HG03378 (cell line): ENCODE measurements at regions not wholly inside any gene's neighbourhood (a gene's known extent, or its start where the extent isn't known, plus 50 kb on each side); places are given as distances from the start of the nearest gene placed in this dataset.
"Not testable (repeated sequence)": the region's sequence is repeated elsewhere in the genome, so short reads cannot be mapped to it uniquely, and the experiment has no call there.

ENCODE experiments used
- ATAC-seq: cut with Tn5 transposase; IDR thresholded peaks from one replicate; pipeline ENCODE4 v1.9.1; 2021; ENCODE audit warnings: mild to moderate bottlenecking, moderate library complexity; ENCODE audit not compliant: unreplicated experiment

DNA sequence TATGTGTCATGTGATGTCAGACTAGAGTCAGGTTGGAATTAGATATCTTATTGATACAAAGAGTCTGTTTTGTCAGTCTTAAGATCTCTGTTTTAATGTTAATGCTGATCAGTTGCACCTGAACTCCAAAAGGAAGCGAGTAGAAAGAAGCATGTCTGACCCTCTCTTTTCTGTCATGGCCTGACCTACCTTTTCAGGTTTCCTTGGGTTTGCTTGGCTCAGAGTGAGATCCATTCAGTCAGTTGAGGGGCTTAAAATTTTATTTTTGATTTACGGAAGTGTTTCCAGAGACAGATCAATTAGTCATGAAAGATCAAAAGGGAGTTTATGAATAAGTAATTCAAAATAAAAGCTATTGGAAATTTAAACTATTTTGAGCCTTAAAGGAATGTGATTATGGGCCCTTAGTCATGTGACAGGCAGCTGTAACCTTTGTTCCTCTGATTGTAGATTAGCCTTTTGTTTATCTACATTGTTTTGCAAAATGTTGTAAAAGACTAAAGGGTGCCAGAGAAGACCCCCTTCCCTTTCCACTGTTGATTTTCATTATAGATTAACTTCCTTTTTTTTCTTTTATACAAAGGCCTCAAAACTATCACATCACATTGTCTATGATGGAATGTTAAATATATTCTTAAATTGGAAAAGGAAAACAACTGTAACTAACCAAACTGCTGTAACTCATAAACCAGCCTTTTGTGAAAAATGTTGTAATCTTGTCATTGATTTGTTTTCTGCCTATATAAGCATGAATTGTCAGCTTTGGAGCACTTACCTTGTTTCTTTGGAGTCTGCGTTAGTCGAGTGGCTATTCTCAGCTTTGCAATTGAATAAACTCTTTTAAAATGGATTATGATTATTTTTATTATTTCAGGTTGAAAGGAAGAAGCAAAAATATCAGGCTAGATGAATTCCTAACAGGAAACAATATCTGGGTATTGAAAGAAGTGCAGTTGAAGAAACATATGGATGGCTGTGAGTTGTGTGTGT, 195.5 kb upstream of the MBL2 start:
- ATAC-seq = no peak

GRCh38 chr10:52966904-52967303, 194.3 kb upstream of the MBL2 start:
- ATAC-seq = no peak

DNA sequence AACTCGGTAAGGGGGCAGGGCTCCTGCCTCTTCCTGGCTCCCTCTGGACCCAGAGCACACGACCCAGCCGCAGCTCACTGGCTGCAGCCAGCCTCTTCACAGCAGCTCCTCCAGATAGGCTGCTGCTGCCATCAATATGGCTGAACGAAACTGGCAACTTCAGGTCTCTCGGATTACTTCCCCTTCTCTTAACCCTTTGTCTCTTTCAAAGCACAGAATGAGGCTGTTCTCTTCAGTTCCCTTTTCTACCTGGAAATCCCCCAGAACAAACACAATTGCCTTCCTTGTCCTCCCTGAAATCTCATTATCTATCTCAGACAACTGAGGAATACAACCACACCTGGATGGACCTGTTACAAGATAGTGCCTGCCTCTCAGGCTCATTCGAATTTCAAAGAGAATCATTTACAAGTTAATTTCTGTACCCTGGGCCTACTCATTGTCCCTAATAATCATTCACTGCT, 193.4 kb upstream of the MBL2 start:
- peak; percentile 99 for ATAC-seq

DNA sequence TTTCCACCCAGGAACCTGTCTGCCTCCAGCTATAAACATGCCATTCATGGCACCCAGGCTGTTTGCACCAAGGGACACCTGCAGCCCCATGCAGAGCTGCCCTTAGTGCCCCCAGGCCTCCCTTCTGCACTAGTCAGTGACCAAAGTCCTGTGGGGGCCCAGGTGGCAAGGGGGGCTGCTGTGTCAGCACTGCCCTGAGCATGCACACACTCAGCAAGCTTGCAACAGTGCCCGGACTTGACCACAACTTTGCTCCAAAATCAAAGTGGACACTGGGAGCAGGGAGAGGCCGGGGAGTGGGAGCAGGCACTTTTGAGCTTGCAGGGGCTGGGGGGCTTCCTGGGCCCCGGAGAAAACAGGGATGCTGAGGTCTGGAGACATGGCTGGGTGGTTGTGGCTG, 192.9 kb upstream of the MBL2 start:
- ATAC-seq = no peak

GRCh38 chr10:52961323-52961722, 188.7 kb upstream of the MBL2 start:
- ATAC-seq = no peak

- ATAC-seq = no peak
These were observed 187.2 kb upstream of the MBL2 start for GRCh38 chr10:52959810-52960209.

DNA sequence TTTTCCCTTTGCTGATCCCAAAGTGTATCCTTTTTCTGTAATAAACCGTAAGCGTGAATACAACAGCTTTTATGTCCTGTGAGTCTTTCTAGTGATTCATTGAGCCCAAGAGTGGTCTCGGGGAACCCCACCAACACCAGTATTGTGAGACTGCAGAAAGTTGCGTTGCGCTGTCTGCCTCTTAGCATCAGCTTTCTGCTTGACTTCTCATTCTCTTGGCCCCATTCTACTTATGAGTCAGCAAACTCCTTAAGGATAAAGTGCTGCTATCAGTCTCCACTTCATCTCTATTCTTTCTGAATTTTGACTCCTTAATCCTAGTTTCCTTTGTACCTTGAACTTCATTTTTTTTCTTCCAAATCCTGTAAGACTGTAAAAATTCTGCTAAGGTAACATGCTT, 184.3 kb upstream of the MBL2 start:
- ATAC-seq = no peak

DNA sequence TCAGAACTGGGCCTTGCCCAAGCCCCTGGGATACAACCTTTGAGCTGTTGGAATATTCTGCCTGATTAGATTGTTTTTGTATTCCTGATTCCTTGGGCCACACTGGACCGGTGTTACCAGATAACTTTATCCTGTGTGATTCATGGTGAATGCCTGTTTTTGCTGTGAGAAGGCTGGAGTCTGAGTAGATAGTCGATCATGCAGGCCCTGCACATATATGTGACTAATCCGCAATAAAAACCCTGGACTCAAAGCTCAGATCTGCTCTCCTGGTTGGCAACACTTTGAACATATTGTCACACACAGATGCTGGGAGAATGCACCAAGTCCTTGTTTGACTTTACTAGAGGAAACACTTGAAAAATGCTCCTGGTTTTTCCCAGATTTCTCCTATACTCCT, 183.9 kb upstream of the MBL2 start:
- no peak for ATAC-seq

DNA sequence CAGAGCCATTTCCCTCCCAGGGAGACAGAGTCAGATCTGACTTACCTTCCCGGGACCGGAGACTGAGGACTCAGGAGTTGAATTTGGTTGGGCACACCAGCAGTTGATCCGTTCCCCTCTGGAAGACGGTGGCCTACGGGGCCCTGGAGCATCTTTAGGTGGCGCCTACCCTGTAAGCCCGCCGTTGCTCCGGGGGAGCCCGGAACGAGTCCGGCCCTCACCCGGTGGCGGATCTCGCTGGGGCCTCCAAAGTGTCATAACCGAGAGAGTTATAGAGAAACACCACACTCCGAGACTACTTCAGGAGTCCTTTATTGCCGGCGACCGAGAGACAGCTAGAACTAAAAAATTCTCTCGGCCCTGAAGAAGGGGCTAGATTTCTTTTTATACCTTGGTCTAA, 182.8 kb upstream of the MBL2 start:
- ATAC-seq = no peak

GRCh38 chr10:52954407-52954806, 181.8 kb upstream of the MBL2 start:
- no peak for ATAC-seq

- no peak for ATAC-seq
These were observed 179.9 kb upstream of the MBL2 start for GRCh38 chr10:52952391-52953055.

GRCh38 chr10:52951824-52952223, 179.2 kb upstream of the MBL2 start:
- peak; percentile 93 for ATAC-seq

DNA sequence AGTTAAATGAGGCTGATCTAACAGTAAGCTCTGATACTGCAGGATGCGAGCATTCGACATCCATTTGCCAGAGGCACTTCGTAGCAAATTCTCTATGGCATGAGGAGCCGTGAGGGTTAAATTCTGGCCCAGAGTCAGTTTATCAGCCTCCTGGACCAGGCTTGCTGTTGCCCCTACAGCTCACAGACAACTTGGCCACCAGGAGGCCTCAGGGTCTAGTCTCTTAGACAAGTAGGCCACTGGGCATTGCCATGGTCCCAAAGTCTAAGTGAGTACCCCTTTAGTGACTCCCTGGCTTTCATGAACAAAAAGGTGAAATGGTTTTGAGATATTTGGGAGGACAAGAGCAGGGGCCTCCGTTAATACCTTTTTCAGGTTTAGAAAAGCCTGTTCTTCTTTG, 178.0 kb upstream of the MBL2 start:
- no peak for ATAC-seq

DNA sequence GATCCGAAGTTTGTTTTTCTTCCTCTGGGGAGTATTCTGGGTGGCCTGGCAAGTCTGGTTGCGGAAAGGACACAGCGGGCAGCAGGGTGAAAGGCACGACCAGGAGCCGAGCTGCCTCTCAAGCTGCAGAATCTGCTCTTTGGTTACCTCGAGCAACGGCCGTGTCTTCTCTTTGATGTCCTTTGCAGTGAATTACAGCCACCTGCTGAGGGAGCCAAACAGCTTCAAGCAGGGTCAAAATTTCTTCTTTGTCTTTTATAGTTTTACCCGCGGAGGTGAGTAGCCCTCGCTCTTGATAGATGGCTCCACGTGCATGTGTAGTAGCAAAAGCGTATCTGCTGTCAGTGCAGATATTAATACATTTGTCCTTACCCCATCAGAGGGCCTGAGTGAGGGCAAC, 177.3 kb upstream of the MBL2 start:
- no peak for ATAC-seq

GRCh38 chr10:52946486-52946885, 173.9 kb upstream of the MBL2 start:
- no peak for ATAC-seq

- ATAC-seq = not testable (repeated sequence)
These were observed 172.9 kb upstream of the MBL2 start for GRCh38 chr10:52945521-52945920.

DNA sequence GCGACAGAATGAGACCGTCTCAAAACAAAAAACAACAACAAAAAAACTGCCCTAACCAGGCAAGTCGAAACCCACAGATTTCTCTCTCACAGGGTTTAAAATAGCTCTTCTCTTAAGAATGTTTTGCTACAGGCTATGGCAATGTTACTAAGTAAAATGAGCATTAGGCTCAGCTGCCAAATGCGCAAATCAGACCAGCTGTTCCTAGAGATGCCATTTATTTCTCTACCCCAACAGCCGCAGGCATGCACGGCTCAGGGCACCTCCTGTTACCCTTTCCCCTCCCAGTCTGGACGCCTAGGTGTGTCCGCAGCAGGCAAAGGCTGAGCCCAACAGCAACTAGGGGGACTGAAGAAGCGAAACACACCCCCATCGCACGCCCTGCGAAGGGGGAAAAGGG, 168.3 kb upstream of the MBL2 start:
- no peak for ATAC-seq

DNA sequence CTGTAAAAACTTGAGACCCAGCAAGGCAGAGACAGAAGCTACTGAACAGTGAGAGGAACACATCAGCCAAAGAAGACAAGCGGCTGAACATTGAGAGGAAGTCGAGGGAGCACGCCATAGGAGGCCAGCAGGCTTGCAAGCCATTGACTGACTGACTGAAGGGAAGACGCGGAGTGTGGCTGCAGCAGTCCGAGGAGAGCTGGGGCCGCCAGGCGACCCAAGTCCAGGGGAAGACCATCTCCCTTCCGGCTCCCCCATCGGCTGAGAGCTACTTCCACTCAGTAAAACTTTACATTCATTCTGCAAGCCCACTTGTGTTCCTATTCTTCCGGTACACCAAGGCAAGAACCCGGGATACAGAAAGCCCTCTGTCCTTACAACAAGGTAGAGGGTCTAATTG, 167.3 kb upstream of the MBL2 start:
- no peak for ATAC-seq

GRCh38 chr10:52933748-52934147, 161.2 kb upstream of the MBL2 start:
- no peak for ATAC-seq

- no peak for ATAC-seq
These were observed 155.1 kb upstream of the MBL2 start for GRCh38 chr10:52927678-52928077.

GRCh38 chr10:52923520-52923919, 150.9 kb upstream of the MBL2 start:
- no peak for ATAC-seq

DNA sequence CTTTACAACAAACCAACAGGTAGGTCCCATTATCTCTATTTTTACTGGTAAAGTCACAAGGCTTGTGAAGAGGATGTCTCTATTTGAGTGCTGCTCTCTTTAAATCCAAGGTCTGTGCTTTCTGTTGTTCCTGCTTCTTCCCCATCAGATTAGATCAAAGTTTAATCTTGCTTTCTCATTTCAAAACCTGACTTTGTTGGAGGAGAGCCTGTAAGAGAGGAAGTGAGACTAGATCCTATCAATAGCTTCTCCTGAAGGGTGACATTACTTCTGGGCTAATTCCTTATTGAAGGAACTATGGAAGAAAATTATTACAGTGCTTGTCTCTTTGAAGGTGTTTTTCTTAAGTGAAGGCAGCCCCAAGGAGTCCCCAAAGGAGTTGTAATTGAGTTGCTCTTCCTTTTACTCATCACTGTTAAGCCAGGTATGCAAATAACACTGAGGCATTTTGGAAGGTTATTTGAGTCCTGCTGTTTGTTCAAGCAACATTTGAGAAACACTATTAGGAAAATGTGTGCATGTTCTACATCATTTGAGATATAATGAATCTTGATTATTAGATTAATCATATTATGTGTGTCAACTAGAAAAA, 146.2 kb upstream of the MBL2 start:
- peak; percentile 46 for ATAC-seq
